ENCODE measurements at regions not wholly inside any gene's neighbourhood (a gene's known extent, or its start where the extent isn't known, plus 50 kb on each side); places are given as distances from the start of the nearest gene placed in this dataset.
A peak's percentile ranks its signal among the peaks of the same experiment; 100 is the strongest.

- DNase-seq, result no peak
Measured at GRCh38 chr17:73694491-73694890, 50.2 kb upstream of the SDK2 start.

DNA sequence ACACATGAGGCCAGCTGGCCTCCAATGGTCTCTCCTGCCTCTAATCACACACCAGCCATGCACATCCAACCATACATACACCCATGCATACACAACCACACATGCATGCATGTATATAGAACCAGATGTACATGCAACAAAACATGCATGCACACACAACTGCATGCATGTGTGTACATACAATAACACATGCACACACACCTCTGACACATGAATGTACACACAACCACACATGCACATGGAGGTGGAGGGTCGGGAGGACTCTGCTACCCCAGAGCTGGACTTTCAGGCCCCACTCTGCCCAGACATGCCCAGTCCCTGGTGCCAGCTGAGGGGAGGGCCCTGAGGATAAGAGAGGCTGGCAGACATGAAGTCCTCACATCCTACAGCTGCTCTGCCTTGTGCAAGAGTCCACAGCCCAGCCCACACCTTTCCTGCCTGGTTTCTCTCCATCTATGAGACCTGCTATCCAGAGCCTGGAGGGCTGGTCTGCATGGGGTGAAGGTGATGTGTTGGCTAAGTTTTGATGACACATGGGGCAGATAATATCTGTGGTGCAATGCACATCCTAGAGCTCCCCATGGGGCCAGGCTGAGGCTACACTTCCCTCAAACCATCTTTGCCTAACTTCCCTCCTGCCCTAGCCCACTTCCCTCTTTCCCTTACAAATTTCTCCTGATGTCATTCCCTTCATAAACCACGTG, 50.9 kb upstream of the SDK2 start:
- no peak for DNase-seq

DNA sequence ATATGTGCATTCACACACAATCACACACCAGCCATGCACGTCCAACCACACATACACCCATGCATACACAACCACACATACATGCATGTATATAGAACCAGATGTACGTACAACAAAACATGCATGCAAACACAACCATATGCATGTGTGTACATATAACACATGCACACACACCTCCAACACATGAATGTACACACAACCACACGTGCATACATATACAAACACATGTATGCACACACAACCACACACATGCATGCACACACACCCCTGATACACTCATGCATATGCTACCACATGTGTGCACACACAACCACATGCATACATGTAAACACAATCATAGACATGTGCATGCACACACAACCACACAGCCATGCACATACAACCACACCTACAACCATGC, 52.0 kb upstream of the SDK2 start:
- DNase-seq, result no peak

DNA sequence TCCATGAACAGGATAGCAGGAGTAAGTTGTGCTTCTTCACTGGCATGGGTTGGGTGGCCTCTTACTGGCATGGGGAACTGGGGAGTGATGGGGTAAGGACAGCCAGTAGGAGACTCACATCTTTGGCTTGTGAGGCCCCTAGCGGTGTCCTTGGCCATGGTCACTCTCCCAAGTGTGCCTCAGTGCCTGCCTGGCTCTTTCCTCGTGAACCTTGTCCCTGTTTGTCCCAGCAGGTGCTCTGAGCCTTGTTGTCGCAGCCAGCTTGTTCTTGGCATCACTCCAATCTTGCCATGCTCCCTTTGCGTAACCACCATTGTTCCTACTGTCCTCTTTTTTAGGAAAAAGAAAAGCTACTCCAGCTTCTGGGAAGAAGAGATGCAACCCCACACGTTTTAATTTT, 53.6 kb upstream of the SDK2 start:
- no peak for DNase-seq

- DNase-seq, result no peak
Measured at GRCh38 chr17:73698966-73699365, 54.7 kb upstream of the SDK2 start.

DNA sequence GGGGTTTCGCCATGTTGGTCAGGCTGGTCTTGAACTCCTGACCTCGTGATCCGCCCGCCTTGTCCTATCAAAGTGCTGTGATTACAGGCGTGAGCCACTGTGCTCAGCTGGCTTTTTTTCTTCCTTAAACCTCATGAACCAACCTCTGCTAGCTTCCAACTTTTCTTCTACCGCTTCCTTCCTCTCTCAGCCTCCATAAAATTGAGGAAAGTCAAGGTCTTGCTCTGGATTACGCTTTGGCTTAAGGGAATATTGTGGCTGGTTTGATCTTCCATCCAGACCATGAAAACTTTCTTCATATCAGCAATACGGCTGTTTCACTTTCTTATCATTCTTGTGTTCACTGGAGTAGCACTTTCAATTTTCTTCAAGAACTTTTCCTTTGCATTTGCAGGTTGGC, 57.5 kb upstream of the SDK2 start:
- DNase-seq, result no peak

DNA sequence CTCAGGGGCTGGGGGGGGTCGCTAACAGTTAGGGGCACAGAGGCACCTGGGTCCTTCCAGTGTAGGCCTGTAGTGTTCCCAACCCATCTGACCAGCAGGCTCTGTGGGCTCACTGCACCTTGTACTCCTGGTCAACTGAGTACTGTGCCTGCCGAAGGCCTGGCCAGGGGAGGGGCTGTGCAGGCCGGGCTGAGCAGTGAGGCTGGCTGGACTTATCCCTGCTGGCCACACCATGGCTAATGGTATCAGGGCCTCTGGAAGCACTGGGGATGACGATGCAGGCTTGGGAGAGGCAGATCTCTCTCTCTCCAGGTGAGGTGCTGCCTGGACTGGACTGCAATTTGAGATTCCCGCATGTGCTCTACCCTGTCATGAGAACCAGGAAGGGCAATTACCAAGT, 58.9 kb upstream of the SDK2 start:
- DNase-seq, result no peak

- DNase-seq, result no peak
Measured at GRCh38 chr17:73703917-73704316, 59.7 kb upstream of the SDK2 start.

- no peak for DNase-seq
Measured at GRCh38 chr17:73705594-73705993, 61.3 kb upstream of the SDK2 start.

DNA sequence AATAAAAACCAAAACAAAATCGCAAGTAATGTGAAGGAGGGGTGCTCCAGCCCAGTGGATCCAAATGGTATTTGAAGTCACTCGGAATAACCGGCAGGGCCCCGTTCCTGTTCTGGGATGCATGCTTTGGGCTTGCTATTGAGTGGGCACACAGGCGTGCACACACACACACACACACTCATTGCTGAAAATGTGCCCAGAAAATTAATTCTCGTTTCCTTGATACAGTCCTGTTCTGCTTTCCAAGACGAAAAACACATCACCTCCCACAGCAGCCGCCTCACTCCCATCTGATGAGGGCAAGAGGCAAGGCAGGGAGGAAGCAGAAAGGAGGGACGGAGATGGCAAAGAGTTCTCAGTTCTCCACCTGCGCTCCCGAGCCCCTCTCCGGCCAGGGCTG, 62.2 kb upstream of the SDK2 start:
- DNase-seq, result no peak

- no peak for DNase-seq
Measured at GRCh38 chr17:73706858-73707257, 62.6 kb upstream of the SDK2 start.

DNA sequence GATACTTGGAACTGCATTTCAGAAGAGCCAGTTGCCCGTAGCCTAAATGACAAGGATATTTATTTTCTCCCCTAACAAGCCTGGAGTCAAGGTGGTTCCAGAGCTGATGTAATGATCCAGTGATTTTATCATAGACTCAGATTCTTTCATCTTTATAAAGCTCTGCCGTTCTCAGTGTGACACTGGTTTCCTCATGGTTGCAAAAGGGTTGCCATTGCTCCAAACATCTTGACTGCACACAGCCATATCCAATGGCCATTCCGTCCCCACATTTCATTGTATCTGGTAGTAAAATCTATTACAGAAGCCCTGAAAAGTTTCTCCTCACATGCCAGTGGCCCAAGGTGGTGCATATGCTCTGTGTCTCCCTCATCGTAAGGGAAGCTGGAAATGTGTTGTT, 63.1 kb upstream of the SDK2 start:
- no peak for DNase-seq

- DNase-seq, result peak; percentile 54
Measured at GRCh38 chr17:73710095-73710592, 65.9 kb upstream of the SDK2 start.

- no peak for DNase-seq
Measured at GRCh38 chr17:73711184-73711583, 66.9 kb upstream of the SDK2 start.

DNA sequence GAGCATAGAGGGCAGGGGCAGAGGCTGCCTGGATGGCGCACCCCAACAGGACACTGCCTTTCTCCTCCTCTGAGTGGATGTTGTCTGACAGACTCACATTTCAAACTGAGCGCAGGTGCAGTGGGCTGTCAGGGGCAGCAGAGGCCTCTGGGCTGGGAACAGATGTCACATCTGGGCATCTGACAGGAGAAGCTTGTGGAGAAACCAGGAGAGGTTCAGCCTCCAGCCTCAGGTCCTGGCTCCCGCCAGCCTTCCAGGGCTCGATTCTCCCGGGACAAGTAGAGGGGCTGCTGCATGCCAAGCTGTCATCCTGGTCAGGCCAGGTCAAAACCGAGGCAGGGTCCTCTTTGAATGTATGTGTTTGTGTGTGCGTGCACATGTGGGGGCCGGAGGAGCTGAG, 67.7 kb upstream of the SDK2 start:
- DNase-seq, result no peak

DNA sequence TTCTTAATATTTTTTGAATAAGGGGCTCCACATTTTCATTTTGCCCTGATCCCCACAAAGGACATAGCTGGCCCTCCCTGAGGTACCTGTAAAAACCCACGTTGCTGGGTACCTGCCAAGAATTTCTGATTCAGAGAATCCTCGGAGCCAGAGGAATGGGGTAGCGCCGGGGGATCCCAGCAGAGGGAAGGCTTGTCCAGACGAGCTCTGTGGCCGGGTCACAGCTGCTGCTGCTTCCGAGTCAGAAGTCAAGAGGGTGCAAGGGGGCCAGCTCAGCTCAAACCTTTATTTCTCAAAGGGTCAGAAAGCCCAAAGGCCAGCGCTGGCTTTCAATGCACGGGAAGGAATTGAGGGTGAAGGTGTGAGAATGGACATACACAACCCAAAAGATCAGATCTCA, 68.9 kb upstream of the SDK2 start:
- no peak for DNase-seq

- no peak for DNase-seq
Measured at GRCh38 chr17:73715769-73716168, 71.5 kb upstream of the SDK2 start.

GRCh38 chr17:73717690-73718089, 73.4 kb upstream of the SDK2 start:
- no peak for DNase-seq

DNA sequence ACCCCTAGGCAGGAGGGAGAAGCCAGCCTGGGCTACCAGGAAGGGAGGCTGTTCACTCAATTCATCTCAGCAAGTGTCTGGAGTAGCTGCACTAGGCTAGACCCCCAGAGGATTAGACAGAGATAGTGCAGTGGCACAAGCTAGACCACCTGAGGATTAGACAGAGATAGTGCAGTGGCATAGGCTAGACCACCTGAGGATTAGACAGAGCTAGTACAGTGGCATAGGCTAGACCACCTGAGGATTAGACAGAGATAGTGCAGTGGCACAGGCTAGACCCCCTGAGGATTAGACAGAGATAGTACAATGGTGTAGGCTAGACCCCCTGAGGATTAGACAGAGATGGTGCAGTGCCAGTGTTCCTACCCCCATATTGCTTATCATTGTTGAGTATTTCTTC, 74.1 kb upstream of the SDK2 start:
- DNase-seq, result no peak

GRCh38 chr17:73718912-73719311, 74.7 kb upstream of the SDK2 start:
- DNase-seq, result no peak

GRCh38 chr17:73719588-73720071, 75.4 kb upstream of the SDK2 start:
- peak; percentile 62 for DNase-seq

GRCh38 chr17:73720187-73720834, 76.1 kb upstream of the SDK2 start:
- DNase-seq, result no peak

GRCh38 chr17:73722165-73722564, 77.9 kb upstream of the SDK2 start:
- DNase-seq, result no peak

GRCh38 chr17:73723317-73723716, 79.1 kb upstream of the SDK2 start:
- DNase-seq, result no peak

- no peak for DNase-seq
Measured at GRCh38 chr17:73724341-73724740, 80.1 kb upstream of the SDK2 start.
